ENCODE measurements at regions not wholly inside any gene's neighbourhood (a gene's known extent, or its start where the extent isn't known, plus 50 kb on each side); places are given as distances from the start of the nearest gene placed in this dataset.

DNA sequence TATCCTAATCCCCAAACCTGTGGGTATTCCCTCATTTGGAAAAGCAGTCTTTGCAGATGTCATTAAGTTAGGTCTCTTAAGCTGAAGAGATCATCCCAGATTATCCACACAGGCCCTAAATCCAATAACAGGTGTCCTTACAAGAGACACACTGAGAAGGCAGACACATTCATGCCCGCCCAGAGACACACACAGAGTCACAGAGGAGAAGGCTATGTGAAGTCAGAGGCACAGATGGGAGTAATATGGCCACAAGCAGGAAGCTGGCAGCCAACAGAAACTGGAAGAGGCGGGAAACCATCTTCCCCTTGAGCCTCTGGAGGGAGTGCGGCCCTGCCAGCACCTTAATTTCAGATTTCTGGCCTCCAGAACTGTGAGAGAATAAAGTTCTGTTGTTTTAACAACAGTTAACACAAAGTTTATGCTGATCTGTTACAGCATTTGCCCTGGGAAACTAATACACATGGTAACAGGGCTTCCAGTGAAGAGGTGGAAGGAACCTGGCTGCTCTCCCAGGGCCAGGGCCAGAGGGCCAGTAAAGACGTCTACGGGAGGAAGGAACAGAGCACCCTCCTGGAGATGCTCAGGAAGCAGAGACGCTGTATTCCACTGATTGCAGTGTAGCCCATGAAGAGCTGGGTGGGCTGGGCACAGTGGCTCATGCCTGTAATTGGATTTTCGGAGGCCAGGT is 217.5 kb downstream of the GLI2 start:
- Histone ChIP-seq H3K27me3 (ENCODE audit: insufficient read depth, poor library complexity, severe bottlenecking) (no peaks in the 10 kb centered on the region), H3K4me3 (ENCODE audit: severe bottlenecking) (no peak overlapping the region), H3K9me3 (ENCODE audit: severe bottlenecking) (no peaks in the 10 kb centered on the region), H3K27ac (ENCODE audit: poor library complexity, severe bottlenecking) (no peak overlapping the region), H3K36me3 (ENCODE audit: low read depth) (no peaks in the 10 kb centered on the region), H3K4me1 (ENCODE audit: insufficient read depth, poor library complexity, severe bottlenecking) (no peaks in the 10 kb centered on the region)
- TF ChIP-seq, protein P1, sequence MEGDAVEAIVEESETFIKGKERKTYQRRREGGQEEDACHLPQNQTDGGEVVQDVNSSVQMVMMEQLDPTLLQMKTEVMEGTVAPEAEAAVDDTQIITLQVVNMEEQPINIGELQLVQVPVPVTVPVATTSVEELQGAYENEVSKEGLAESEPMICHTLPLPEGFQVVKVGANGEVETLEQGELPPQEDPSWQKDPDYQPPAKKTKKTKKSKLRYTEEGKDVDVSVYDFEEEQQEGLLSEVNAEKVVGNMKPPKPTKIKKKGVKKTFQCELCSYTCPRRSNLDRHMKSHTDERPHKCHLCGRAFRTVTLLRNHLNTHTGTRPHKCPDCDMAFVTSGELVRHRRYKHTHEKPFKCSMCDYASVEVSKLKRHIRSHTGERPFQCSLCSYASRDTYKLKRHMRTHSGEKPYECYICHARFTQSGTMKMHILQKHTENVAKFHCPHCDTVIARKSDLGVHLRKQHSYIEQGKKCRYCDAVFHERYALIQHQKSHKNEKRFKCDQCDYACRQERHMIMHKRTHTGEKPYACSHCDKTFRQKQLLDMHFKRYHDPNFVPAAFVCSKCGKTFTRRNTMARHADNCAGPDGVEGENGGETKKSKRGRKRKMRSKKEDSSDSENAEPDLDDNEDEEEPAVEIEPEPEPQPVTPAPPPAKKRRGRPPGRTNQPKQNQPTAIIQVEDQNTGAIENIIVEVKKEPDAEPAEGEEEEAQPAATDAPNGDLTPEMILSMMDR (IDR thresholded peaks at IDR 0.05; ENCODE audit: poor library complexity, severe bottlenecking): no peak
- DNase-seq (ENCODE audit: low spot score) (no peak), ATAC-seq (ENCODE audit: low read depth) (no peak)

DNA sequence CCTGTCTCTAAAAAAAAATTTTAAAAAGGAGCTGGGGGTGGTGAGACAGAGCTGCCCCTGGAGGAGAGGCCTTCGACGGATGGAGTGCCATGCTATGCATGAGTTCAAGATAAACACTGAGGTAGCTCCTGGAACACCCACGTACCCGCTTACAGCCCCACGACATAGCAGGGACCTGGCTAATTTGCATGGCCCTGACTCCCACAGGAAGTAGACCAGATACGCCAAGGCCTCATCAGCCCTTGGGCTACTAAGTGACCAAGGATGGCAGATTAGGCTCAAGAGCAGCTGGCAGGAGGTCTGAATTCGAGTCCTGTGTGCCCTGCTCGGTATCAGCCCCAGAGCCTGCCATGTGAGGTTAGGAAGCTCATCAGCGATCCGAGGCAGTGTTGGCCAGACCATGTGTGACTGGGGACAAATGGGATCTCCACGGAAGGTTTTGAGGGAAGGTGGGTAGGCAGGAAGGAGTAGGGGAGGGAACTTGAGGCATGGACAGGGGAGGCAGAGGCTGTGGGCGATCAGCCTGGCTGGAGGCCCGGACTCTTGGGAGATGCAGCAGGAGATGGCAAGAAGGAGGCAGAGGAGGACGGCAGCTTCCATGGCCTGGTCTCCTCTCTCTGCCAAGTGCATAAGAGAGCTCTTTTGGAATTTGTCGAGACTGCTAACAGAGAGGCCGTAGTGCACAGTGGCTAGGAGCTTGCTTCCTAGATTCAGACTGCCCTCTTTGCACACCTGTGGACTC is 218.3 kb downstream of the GLI2 start:
- no peak for DNase-seq (ENCODE audit: low spot score)
- H3K4me3 ChIP-seq (ENCODE audit: severe bottlenecking): no peak overlapping the region
- H3K36me3 ChIP-seq (ENCODE audit: low read depth): no peaks in the 10 kb centered on the region
- H3K9me3 ChIP-seq (ENCODE audit: severe bottlenecking): no peaks in the 10 kb centered on the region
- no peak overlapping the region for H3K27ac ChIP-seq (ENCODE audit: poor library complexity, severe bottlenecking)
- no peaks in the 10 kb centered on the region for H3K27me3 ChIP-seq (ENCODE audit: insufficient read depth, poor library complexity, severe bottlenecking)
- TF ChIP-seq, protein P1 (IDR thresholded peaks at IDR 0.05; ENCODE audit: poor library complexity, severe bottlenecking): no peak
- peaks cover 4% of the 10 kb centered on the region for H3K4me1 ChIP-seq (ENCODE audit: insufficient read depth, poor library complexity, severe bottlenecking)
- ATAC-seq (ENCODE audit: low read depth): no peak

DNA sequence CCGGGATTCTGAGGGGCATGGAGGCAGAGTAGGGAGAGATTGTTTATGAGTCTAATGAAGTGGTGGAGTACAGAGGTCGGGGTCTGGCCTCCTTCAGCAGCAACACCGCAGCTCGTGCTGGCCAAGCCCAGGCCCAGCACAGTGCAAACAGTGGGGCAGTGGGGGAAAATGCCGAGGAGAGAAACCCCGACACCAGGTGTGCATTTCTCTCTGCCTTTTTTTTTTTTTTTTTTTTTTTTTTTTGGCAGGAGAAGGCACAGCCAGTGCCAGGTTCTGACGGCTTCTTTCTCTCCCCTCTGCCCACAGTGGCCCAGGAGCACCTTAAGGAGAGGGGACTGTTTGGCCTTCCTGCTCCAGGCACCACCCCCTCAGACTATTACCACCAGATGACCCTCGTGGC is 219.3 kb downstream of the GLI2 start:
- no peaks in the 10 kb centered on the region for H3K27me3 ChIP-seq (ENCODE audit: insufficient read depth, poor library complexity, severe bottlenecking)
- no peak for DNase-seq (ENCODE audit: low spot score)
- H3K4me1 ChIP-seq (ENCODE audit: insufficient read depth, poor library complexity, severe bottlenecking): peaks cover 6% of the 10 kb centered on the region
- H3K4me3 ChIP-seq (ENCODE audit: severe bottlenecking): no peak overlapping the region
- TF ChIP-seq, protein P1 (IDR thresholded peaks at IDR 0.05; ENCODE audit: poor library complexity, severe bottlenecking): no peak
- no peak for ATAC-seq (ENCODE audit: low read depth)
- H3K27ac ChIP-seq (ENCODE audit: poor library complexity, severe bottlenecking): no peak overlapping the region
- H3K36me3 ChIP-seq (ENCODE audit: low read depth): no peaks in the 10 kb centered on the region
- no peaks in the 10 kb centered on the region for H3K9me3 ChIP-seq (ENCODE audit: severe bottlenecking)

DNA sequence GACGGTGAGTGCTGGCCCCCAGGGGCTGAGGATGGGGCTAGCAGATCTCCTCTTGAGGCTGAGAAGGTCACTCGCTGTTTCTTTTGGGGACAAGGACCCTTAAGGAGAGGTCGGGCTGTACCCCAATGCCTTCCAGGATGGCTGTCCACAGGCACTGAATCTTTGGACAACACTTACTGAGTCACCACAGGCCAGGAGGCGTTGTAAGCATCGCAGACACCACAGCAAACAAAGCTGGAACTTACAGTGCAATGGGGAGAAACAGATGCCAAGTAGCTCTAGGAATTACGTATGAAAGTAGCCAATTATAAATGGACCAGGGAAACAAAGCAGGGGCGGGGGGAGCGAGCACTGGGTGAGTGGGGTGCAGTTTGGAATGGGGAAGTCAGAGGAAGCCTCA is 219.8 kb downstream of the GLI2 start:
- TF ChIP-seq, protein P1 (IDR thresholded peaks at IDR 0.05; ENCODE audit: poor library complexity, severe bottlenecking): no peak
- Histone ChIP-seq H3K9me3 (ENCODE audit: severe bottlenecking) (no peaks in the 10 kb centered on the region), H3K4me3 (ENCODE audit: severe bottlenecking) (no peak overlapping the region), H3K27ac (ENCODE audit: poor library complexity, severe bottlenecking) (no peak overlapping the region), H3K27me3 (ENCODE audit: insufficient read depth, poor library complexity, severe bottlenecking) (no peaks in the 10 kb centered on the region), H3K36me3 (ENCODE audit: low read depth) (no peaks in the 10 kb centered on the region), H3K4me1 (ENCODE audit: insufficient read depth, poor library complexity, severe bottlenecking) (peaks cover 6% of the 10 kb centered on the region)
- ATAC-seq (ENCODE audit: low read depth) (no peak), DNase-seq (ENCODE audit: low spot score) (no peak)

All from RWPE2 (cell line).